ENCODE measurements at regions not wholly inside any gene's neighbourhood (a gene's known extent, or its start where the extent isn't known, plus 50 kb on each side); places are given as distances from the start of the nearest gene placed in this dataset.

DNA sequence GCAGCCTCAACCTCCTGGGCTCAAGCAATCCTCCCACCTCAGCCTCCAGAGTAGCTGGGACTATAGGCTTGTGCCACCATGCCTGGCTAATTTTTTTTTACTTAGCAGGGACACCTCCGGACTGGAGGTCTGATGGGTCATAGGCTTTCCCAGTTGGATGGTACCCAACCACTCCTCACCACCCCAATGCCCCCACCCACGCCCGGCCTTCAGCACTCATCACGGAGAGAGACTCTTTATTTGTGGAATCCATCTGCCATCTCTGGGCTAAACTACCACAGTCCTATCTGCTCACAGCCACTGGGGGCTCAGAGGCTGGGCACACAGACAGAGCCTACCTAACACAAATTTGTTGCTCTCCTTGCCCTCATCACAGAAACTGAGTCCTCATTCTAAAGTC is 58.3 kb upstream of the STXBP1 start:
- DNase-seq (ENCODE audit: low read depth in 2 of 3, low spot score in 2 of 3) = no peak

DNA sequence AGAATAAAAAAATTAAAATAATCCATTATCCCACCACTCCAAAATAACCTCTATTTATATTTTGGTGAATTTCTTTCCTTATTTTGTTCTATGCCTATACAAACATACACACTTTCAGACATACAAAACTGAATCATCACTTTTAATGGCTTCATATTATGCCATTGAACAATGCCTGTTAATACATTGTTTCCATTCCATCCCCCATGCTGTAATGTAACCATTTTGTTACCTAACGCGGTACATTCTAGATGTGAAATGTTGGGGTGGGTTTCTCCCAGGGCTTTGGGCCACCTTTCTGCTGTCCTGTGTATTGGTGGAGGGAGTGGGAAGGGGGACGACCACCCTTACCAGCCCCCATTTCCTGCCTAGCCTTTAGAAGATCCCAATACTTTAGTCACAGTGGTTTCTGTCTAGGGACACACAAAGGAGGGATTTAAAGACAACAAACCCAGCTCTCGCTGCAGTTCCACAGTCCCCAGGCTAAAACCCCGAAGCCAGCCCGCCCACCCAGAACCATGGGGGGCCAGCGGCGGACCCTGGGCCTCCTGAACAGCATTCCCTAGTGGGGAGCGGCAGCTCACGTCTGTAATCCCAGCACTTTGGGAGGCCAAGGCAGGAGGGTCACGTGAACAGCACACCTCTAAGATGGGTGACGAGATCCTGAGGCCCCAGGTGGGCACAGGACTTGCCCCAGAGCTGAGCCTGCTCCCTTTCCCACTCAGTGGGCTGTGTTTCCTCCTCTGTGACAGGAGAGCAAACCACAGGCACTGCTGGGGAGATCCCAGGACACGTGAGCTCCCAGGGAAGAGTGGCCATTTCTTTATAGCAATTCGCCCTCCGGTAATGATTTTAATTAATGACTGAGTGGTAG is 56.9 kb upstream of the STXBP1 start:
- DNase-seq (ENCODE audit: low read depth in 2 of 3, low spot score in 2 of 3) = no peak

DNA sequence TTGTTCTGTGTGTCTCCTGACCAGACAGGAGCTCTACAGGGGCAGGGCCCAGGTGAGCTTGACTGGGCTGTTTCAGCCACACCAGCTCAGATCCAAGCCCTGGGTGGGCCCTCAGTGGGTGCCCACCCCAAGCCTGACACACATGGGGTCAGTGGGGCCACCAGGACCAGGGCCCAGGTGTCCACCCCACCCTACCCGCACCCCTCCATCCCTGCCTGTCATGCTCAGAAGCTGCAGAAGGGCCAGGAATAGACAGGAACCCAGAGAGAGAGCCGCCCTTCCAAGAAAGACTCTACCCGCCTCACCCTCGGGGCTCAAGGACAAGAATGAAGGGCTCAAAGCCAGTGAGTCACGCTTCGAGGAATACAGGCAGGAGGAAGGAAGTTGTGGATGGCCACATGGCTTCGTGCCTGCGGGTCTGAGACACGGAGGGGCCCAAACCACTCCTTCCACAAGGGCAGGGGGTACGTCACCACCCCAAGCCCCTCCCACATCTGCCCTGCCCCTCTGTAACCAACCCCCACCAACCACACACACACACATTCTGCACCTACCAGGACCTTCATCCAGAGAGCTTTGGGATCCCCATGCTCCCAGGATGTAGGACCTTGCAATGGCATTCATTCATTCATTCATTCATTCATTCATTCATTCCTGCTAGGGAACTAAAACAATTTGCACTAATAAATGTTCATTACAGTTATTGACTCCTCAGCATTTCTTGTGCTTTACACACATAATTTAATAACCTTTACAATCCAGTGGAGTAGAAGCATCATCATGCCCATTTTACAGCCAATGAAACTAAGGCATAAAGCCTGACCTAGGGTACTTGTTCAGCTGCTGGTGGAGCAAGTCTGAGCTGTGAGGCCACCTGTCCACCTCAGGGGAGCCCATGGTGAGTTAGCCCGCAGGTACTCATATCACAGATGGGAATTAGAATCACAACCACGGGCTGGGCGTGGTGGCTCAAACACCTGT is 55.9 kb upstream of the STXBP1 start:
- DNase-seq (ENCODE audit: low read depth in 2 of 3, low spot score in 2 of 3) = peak in 2 of 3 donors; percentile 93 to 96

DNA sequence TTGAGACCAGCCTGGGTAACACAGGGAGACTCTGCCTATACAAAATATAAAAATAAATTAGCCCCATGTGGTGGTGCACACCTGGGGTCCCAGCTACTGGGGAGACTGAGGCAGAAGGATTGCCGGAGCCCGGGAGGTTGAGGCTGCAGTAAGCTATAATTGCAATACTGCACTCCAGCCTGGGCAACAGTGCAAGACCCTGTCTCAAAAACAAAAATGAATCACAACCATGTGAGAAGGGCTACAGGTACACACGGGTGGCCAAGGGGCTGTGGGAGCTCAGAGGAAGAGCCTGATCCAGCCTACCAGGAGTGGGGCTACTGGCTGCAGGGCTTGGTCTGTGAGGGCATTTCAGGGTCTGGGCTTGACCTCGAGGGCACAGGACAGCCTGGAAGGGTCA is 55.2 kb upstream of the STXBP1 start:
- DNase-seq (ENCODE audit: low read depth in 2 of 3, low spot score in 2 of 3) = no peak

DNA sequence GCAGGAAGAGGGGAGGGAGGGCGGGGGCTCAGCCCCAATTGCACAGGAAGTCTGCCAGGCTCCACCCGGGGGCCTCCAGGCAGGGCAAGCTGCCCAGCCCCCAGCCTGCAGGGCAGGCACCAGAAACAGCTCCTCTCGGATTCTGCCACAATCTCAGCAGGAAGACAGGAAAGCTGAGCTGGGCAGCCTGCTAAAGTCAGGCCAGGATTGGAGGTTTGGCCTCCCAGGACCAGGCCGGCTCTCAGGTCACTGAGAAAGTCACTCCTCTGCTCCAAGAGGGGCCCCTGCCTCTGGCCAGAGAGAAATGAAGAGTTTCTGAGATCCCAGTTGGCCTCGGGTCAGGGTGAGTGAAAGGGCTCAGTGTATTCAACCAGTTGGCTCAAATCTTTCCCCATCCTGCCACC is 54.6 kb upstream of the STXBP1 start:
- no peak for DNase-seq (ENCODE audit: low read depth in 2 of 3, low spot score in 2 of 3)

DNA sequence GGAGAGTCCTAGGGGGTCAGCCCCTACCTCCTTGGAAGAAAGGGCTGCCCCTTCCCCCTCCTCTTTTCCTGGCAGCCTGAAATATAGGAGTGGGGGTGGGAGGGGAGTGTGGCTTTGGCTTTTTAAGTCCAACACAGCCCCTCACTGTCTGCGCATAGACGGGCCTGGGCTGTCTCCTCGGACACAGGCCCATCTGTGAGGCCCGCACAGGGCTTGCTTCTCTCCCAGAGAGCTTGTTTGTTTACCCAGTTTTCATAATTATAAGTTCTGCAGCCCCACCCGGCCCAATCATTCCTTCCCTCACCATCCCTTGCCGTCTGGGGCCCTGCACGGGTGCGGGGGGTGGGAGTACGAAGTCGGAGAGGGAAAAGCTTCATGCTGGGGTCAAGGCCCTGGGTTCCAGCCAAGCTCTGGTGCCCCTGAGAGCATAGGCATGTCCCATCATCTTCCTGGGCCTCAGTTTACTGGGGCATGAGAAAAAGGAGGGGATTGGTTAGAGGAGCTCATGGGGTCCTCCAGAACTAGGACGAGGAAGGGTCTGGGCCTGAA is 54.0 kb upstream of the STXBP1 start:
- no peak for DNase-seq (ENCODE audit: low read depth in 2 of 3, low spot score in 2 of 3)

DNA sequence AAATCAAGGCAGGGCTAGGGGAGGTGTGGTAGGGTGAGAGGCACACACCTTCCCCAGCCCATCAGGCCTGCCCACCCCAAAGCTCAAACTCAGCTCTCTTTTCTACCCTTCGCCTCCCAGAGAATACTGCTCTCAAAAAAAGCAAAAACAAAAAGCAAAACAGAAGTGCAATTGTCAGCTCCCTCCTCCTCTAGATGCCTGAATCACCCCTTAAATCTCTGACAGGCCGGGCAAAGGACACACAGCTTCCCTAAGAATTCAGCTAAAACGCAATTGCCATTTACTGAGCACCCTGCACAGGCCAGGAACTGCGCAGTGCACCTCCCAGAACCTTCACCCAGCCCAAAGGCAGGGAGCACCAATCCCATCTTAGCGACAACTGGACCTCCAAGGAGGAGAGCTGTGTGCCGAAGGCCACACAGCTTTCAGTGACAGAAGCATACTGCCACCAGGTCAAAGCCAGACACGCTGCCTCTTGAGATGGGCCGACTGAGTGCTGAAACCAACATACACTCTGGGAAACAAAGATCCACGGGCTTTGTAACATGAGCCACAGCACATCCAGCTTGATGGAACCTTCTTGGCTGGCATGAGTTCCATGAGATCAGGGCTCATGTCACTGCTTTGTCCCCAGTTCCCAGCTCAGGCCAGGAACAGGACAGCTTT is 53.4 kb upstream of the STXBP1 start:
- no peak for DNase-seq (ENCODE audit: low read depth in 2 of 3, low spot score in 2 of 3)

DNA sequence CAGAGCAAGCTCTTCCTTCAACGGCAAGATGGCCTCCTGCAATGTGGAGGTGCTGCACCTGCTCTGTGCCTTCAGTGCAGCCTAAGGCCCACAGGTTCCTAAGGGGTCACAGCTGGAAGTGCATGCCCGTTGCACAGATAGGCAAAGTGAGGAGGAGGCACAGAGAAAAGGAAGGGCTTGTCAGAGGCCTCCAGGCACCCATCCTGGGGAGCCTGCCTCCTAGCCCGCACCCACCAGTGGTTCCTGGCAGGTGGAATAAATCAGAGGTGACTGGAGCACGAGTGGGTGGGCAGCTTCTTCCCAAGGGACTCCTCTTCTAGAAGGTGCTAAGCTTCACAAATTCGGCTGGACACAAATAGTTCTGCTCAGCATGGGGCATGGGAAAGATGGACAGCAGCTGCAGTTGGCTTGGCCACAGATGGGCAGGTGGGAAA is 52.8 kb upstream of the STXBP1 start:
- DNase-seq (ENCODE audit: low read depth in 2 of 3, low spot score in 2 of 3) = no peak

DNA sequence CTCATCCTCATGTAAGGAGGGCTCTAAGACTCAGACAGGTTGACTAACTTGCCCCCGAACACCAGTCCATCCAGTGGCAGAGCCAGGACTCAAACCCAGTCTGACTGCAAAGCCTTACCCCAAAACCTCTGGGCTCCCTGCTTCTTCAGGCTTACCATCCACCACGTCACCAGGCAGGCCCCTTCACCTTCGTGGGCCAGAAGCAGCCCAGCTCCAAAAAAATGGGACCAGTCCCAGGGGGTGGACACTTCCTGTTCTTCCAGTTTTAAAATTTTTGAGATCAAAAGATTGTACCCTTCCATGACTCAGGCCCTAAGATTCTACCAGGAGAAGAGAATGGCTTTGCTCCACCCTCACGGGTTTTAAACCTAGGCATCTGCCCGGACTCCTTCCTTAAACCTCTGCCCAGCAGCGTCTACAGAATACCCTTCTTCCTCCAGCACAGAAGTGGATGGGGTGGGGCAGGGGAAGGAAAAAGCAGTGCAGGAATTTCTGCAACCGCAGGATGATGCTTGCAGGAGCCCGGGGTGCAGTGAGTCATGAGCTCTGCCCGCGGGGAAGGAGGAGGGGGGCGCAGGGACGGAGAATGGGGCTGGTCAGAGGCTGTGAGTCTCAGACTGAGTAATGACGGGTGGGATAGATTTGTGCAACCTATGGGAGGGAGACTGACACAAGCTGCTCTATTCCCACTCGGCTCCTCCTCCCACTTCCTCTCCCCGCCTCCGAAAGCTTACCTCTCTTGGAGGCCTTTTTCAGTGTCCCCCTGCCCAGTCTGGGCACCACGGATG is 50.4 kb upstream of the STXBP1 start:
- peak in 1 of 3 donors; percentile 73 for DNase-seq (ENCODE audit: low read depth in 2 of 3, low spot score in 2 of 3)
